Body of pancreas (tissue), 4 donors: ENCODE measurements at regions not wholly inside any gene's neighbourhood (a gene's known extent, or its start where the extent isn't known, plus 50 kb on each side); places are given as distances from the start of the nearest gene placed in this dataset.

Experiments used
- CTCF ChIP-seq, 7 experiments: fragments of 450-650 bp in 4 of 7; fragments of 200-600 bp in 3 of 7; sonication (generic) in 3 of 7; IDR thresholded peaks; one replicate each; pipeline ENCODE4 v1.5.1; 2016 to 2019; ENCODE audit warnings: antibody characterized with exemption in 7 of 7
- POLR2A ChIP-seq, 3 donors: fragments of 450-650 bp; IDR thresholded peaks; one replicate each; pipeline ENCODE4 v1.6.1; 2016; ENCODE audit warnings: antibody characterized with exemption in 3 of 3, mild to moderate bottlenecking in 2 of 3

- no peak for TF ChIP-seq CTCF (IDR thresholded peaks at IDR 0.05)
- TF ChIP-seq POLR2A (IDR thresholded peaks at IDR 0.05) = no peak
Measured at GRCh38 chr1:234997896-234998741, 130.5 kb downstream of the TOMM20 start.
